ENCODE measurements at regions not wholly inside any gene's neighbourhood (a gene's known extent, or its start where the extent isn't known, plus 50 kb on each side); places are given as distances from the start of the nearest gene placed in this dataset.

DNA sequence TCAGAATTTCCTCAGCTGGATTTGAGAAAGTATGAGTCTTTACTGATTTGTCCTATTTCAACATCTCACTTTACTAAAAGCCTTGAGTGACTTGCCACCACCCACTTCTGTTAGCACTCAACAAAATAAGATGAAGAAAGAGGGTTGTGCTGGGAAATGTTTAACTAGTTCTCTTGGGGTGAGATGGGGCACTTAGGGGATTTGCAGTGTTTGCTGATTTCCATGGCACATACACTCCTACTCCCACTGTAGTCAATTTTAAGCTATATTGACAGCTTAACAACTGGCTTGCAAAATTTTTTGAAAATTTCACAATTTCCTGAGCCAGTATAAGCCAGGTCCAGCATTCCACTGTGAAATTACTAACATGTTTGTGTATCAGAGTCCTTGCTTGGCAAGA lies 463.1 kb upstream of the ARHGEF26 start:
- dilution Hi-C loops (cut with MboI; ENCODE audit: extremely low pct_ligation_motif_present, low sequenced_read_pairs), result no loop called here
- no peak for FAIRE-seq
- H3K36me3 ChIP-seq (ENCODE audit: control insufficient read depth in 2 of 2, extremely low read depth in 1 of 2, insufficient read depth in 2 of 2, low read length in 2 of 2), result no peaks in the 10 kb centered on the region
- TF ChIP-seq CTCF (optimal IDR thresholded peaks at IDR 0.05 in 1 of 3, IDR thresholded peaks at IDR 0.05 in 1 of 3, conservative IDR thresholded peaks at IDR 0.05 in 1 of 3; ENCODE audit: extremely low read depth in 1 of 3, insufficient read depth in 2 of 3, low read length in 3 of 3) (no peak), EZH2 (IDR thresholded peaks at IDR 0.05; ENCODE audit: low read length) (no peak)
- no peaks in the 10 kb centered on the region for H3K4me1 ChIP-seq (ENCODE audit: control insufficient read depth, extremely low read depth, insufficient read depth, low read length)
- no peaks in the 10 kb centered on the region for H3K27me3 ChIP-seq (ENCODE audit: control insufficient read depth, extremely low read depth, insufficient read depth, low read length)
- H3K9me3 ChIP-seq (ENCODE audit: control insufficient read depth, low read depth, low read length), result no peaks in the 10 kb centered on the region
- H3K79me2 ChIP-seq (ENCODE audit: control insufficient read depth, insufficient read depth, low read length), result no peaks in the 10 kb centered on the region
- no peaks in the 10 kb centered on the region for H3K9me1 ChIP-seq (ENCODE audit: control insufficient read depth, extremely low read depth, insufficient read depth, low read length)
- H3K4me2 ChIP-seq (ENCODE audit: control insufficient read depth, extremely low read depth, insufficient read depth, low read depth, low read length), result no peak overlapping the region
- H3K9ac ChIP-seq (ENCODE audit: control insufficient read depth, extremely low read depth, insufficient read depth, low read length), result no peak overlapping the region
- H4K20me1 ChIP-seq (ENCODE audit: control insufficient read depth, extremely low read depth, insufficient read depth, low read length), result no peaks in the 10 kb centered on the region
- no peak overlapping the region for H3K4me3 ChIP-seq (ENCODE audit: control insufficient read depth in 2 of 3, extremely low read depth in 1 of 3, insufficient read depth in 2 of 3, low read depth in 1 of 3, low read length in 3 of 3)
- H2AFZ ChIP-seq (ENCODE audit: control insufficient read depth, low read length), result no peak overlapping the region
- DNase-seq (ENCODE audit: low read depth, low spot score), result no peak
- H3K27ac ChIP-seq (ENCODE audit: control insufficient read depth, insufficient read depth, low read length), result no peak overlapping the region

GRCh38 chr3:153666991-153667740 lies 454.0 kb upstream of the ARHGEF26 start:
- no peaks in the 10 kb centered on the region for H3K9me3 ChIP-seq (ENCODE audit: control insufficient read depth, low read depth, low read length)
- H3K79me2 ChIP-seq (ENCODE audit: control insufficient read depth, insufficient read depth, low read length), result no peaks in the 10 kb centered on the region
- no peak overlapping the region for H3K27ac ChIP-seq (ENCODE audit: control insufficient read depth, insufficient read depth, low read length)
- H3K4me1 ChIP-seq (ENCODE audit: control insufficient read depth, extremely low read depth, insufficient read depth, low read length), result no peaks in the 10 kb centered on the region
- H2AFZ ChIP-seq (ENCODE audit: control insufficient read depth, low read length), result no peak overlapping the region
- no peaks in the 10 kb centered on the region for H3K36me3 ChIP-seq (ENCODE audit: control insufficient read depth in 2 of 2, extremely low read depth in 1 of 2, insufficient read depth in 2 of 2, low read length in 2 of 2)
- no peak for DNase-seq (ENCODE audit: low read depth, low spot score)
- TF ChIP-seq CTCF (optimal IDR thresholded peaks at IDR 0.05 in 1 of 3, IDR thresholded peaks at IDR 0.05 in 1 of 3, conservative IDR thresholded peaks at IDR 0.05 in 1 of 3; ENCODE audit: extremely low read depth in 1 of 3, insufficient read depth in 2 of 3, low read length in 3 of 3) (no peak), EZH2 (IDR thresholded peaks at IDR 0.05; ENCODE audit: low read length) (no peak)
- H3K9ac ChIP-seq (ENCODE audit: control insufficient read depth, extremely low read depth, insufficient read depth, low read length), result no peak overlapping the region
- no peaks in the 10 kb centered on the region for H3K9me1 ChIP-seq (ENCODE audit: control insufficient read depth, extremely low read depth, insufficient read depth, low read length)
- no peak for FAIRE-seq
- H3K27me3 ChIP-seq (ENCODE audit: control insufficient read depth, extremely low read depth, insufficient read depth, low read length), result no peaks in the 10 kb centered on the region
- H3K4me3 ChIP-seq (ENCODE audit: control insufficient read depth in 2 of 3, extremely low read depth in 1 of 3, insufficient read depth in 2 of 3, low read depth in 1 of 3, low read length in 3 of 3), result no peak overlapping the region
- H4K20me1 ChIP-seq (ENCODE audit: control insufficient read depth, extremely low read depth, insufficient read depth, low read length), result no peaks in the 10 kb centered on the region
- dilution Hi-C loops (cut with MboI; ENCODE audit: extremely low pct_ligation_motif_present, low sequenced_read_pairs), result no loop called here
- no peak overlapping the region for H3K4me2 ChIP-seq (ENCODE audit: control insufficient read depth, extremely low read depth, insufficient read depth, low read depth, low read length)
